ENCODE measurements at regions not wholly inside any gene's neighbourhood (a gene's known extent, or its start where the extent isn't known, plus 50 kb on each side); places are given as distances from the start of the nearest gene placed in this dataset.
"Not testable (repeated sequence)": the region's sequence is repeated elsewhere in the genome, so short reads cannot be mapped to it uniquely, and the experiment has no call there.

DNA sequence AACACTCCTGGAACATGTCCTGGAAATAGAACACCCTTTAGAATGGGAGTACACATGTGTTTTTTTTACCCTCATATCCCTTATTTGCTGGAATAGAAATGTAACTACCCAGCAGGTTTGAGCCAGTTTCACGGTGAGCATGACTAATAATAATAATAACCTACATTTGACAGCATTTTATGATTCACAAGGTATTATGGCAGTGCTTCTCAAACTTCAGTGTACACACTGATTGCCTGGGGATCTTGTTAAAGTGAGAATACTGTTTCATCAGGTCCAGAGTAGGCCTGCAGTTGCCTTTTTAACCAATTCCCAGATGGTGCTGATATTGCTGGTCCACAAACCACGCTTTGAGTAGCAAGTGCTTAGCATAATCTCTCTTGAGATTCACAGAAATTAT lies 63.9 kb downstream of the NFKBIZ start:
- no peaks in the 10 kb centered on the region for H3K9me3 ChIP-seq (ENCODE audit: low read length)
- H3K27ac ChIP-seq (ENCODE audit: low read depth, low read length) = no peak overlapping the region
- H3K27me3 ChIP-seq (ENCODE audit: control insufficient read depth in 1 of 2, insufficient read depth in 2 of 2, low read length in 2 of 2) = no peaks in the 10 kb centered on the region
- H3K4me3 ChIP-seq (ENCODE audit: low read depth in 1 of 2, low read length in 2 of 2) = no peak overlapping the region
- no peaks in the 10 kb centered on the region for H3K4me1 ChIP-seq (ENCODE audit: insufficient read depth, low read length)
- H3K9ac ChIP-seq (ENCODE audit: low read length) = no peak overlapping the region
- H3K36me3 ChIP-seq (ENCODE audit: insufficient read depth, low read length) = no peaks in the 10 kb centered on the region

DNA sequence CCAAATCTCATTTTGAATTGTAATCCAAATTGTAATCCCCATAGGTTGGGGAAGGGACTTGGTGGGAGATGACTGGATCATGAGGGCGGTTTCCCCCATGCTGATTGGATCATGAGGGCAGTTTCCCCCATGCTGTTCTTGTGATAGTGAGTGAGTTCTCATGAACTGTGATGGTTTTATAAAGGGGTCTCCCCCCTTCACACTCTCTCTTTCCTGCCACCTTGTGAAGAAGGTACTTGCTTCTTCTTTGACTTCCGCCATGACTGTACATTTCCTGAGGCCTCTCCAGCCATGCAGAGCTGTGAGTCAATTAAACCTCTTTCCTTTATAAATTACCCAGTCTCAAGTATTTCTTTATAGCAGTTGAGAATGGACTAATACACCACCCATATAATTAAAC lies 68.4 kb downstream of the NFKBIZ start:
- H3K9ac ChIP-seq (ENCODE audit: low read length); H3K27me3 ChIP-seq (ENCODE audit: control insufficient read depth in 1 of 2, insufficient read depth in 2 of 2, low read length in 2 of 2); H3K9me3 ChIP-seq (ENCODE audit: low read length); H3K4me1 ChIP-seq (ENCODE audit: insufficient read depth, low read length); H3K36me3 ChIP-seq (ENCODE audit: insufficient read depth, low read length); H3K27ac ChIP-seq (ENCODE audit: low read depth, low read length); H3K4me3 ChIP-seq (ENCODE audit: low read depth in 1 of 2, low read length in 2 of 2): not testable (repeated sequence)

DNA sequence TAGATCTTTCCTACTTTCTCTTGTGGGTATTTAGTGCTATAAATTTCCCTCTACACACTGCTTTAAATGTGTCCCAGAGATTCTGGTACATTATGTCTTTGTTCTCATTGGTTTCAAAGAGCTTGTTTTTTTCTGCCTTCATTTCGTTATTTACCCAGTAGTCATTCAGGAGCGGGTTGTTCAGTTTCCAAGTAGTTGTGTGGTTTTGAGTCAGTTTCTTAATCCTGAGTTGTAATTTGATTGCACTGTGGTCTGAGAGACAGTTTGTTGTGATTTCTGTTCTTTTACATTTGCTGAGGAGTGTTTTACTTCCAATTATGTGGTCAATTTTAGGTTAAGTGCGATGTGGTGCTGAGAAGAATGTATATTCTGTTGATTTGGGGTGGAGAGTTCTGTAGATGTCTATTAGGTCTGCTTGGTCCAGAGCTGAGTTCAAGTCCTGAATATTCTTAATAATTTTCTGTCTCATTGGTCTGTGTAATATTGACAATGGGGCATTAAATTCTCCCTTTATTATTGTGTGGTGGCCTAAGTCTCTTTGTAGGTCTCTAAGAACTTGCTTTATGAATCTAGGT lies 72.9 kb downstream of the NFKBIZ start:
- not testable (repeated sequence) for H3K9me3 ChIP-seq (ENCODE audit: low read length); H3K27me3 ChIP-seq (ENCODE audit: control insufficient read depth in 1 of 2, insufficient read depth in 2 of 2, low read length in 2 of 2); H3K9ac ChIP-seq (ENCODE audit: low read length); H3K4me3 ChIP-seq (ENCODE audit: low read depth in 1 of 2, low read length in 2 of 2); H3K27ac ChIP-seq (ENCODE audit: low read depth, low read length); H3K4me1 ChIP-seq (ENCODE audit: insufficient read depth, low read length); H3K36me3 ChIP-seq (ENCODE audit: insufficient read depth, low read length)

DNA sequence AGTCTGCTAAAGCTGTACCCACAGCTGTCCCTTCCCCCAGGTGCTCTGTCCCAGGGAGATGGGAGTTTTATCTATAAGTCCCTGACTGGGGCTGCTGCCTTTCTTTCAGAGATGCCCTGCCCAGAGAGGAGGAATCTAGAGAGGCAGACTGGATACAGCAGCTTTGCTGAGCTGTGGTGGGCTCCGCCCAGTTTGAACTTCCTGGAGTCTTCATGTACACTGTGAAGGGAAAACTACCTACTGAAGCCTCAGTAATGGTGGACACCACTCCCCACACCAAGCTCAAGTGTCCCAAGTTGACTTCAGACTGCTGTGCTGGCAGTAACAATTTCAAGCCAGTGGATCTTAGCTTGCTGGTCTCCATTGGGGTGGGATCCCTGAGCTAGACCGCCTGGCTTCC lies 75.3 kb downstream of the NFKBIZ start:
- not testable (repeated sequence) for H3K27ac ChIP-seq (ENCODE audit: low read depth, low read length); H3K4me3 ChIP-seq (ENCODE audit: low read depth in 1 of 2, low read length in 2 of 2); H3K4me1 ChIP-seq (ENCODE audit: insufficient read depth, low read length); H3K9ac ChIP-seq (ENCODE audit: low read length); H3K9me3 ChIP-seq (ENCODE audit: low read length); H3K27me3 ChIP-seq (ENCODE audit: control insufficient read depth in 1 of 2, insufficient read depth in 2 of 2, low read length in 2 of 2); H3K36me3 ChIP-seq (ENCODE audit: insufficient read depth, low read length)

DNA sequence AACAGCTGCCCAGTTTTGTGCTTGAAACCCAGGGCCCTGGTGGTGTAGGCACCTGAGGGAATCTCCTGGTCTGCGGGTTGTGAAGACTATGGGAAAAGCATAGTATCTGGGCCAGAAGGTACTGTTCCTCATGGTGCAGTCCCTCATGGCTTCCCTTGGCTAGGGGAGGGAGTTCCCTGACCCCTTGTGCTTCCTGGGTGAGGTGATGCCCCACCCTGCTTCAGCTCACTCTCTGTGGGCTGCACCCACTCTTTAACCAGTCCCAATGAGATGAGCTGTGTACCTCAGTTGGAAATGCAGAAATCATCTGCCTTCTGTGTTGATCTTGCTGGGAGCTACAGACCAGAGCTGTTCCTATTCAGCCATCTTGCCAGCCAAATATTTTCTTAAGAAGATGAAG lies 75.8 kb downstream of the NFKBIZ start:
- H3K27me3 ChIP-seq (ENCODE audit: control insufficient read depth in 1 of 2, insufficient read depth in 2 of 2, low read length in 2 of 2); H3K36me3 ChIP-seq (ENCODE audit: insufficient read depth, low read length); H3K9ac ChIP-seq (ENCODE audit: low read length); H3K27ac ChIP-seq (ENCODE audit: low read depth, low read length); H3K4me1 ChIP-seq (ENCODE audit: insufficient read depth, low read length); H3K4me3 ChIP-seq (ENCODE audit: low read depth in 1 of 2, low read length in 2 of 2); H3K9me3 ChIP-seq (ENCODE audit: low read length): not testable (repeated sequence)

DNA sequence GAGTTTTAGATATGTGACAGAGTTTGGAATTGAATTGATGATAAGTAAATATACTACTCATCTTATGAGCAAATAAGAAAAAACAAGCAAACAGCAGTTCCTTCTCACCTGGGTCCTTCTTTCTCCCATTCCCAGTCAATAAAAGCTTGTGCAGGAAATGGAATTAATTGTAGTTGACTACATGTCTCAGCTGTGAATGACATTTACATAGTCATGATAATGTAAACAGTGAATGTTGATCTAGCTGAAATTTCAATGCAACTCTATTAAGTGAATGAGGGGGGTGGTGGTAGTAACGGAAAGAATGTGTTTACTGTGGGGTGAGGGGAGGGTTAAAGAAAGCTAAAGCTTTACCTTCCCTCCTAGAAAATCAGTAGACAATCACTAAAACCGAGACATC lies 76.2 kb downstream of the NFKBIZ start:
- H3K9me3 ChIP-seq (ENCODE audit: low read length) = no peaks in the 10 kb centered on the region
- no peak overlapping the region for H3K9ac ChIP-seq (ENCODE audit: low read length)
- no peak overlapping the region for H3K4me3 ChIP-seq (ENCODE audit: low read depth in 1 of 2, low read length in 2 of 2)
- H3K36me3 ChIP-seq (ENCODE audit: insufficient read depth, low read length) = no peaks in the 10 kb centered on the region
- no peak overlapping the region for H3K27ac ChIP-seq (ENCODE audit: low read depth, low read length)
- H3K27me3 ChIP-seq (ENCODE audit: control insufficient read depth in 1 of 2, insufficient read depth in 2 of 2, low read length in 2 of 2) = no peaks in the 10 kb centered on the region
- no peaks in the 10 kb centered on the region for H3K4me1 ChIP-seq (ENCODE audit: insufficient read depth, low read length)

DNA sequence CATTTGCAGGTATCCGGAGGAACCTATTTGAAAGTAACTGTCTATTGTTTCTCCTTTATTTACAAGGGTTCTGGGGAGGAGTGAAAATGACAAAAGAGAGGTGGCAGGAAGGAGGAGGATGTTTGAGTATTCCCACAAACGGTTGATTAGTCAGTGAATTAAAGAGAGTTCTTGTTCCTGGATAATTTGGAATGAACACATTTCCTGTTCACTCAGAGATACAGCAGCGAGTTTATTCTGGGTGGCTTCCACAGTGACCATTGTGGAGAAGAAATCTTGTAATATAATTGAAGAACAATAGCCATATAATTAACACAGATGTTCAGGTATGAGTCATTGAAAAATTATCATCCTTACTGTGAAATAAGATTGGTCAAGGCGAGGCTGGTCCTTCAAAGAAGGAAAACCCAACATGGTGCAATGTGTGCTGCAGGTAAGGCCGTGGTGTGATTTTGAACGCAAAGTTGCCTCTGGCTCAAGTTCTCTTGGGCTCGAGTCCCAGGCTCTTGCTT lies 77.3 kb downstream of the NFKBIZ start:
- Histone ChIP-seq H3K27me3 (ENCODE audit: control insufficient read depth in 1 of 2, insufficient read depth in 2 of 2, low read length in 2 of 2) (no peaks in the 10 kb centered on the region), H3K9ac (ENCODE audit: low read length) (no peak overlapping the region), H3K4me3 (ENCODE audit: low read depth in 1 of 2, low read length in 2 of 2) (no peak overlapping the region), H3K36me3 (ENCODE audit: insufficient read depth, low read length) (no peaks in the 10 kb centered on the region), H3K27ac (ENCODE audit: low read depth, low read length) (no peak overlapping the region), H3K9me3 (ENCODE audit: low read length) (no peaks in the 10 kb centered on the region), H3K4me1 (ENCODE audit: insufficient read depth, low read length) (no peaks in the 10 kb centered on the region)

DNA sequence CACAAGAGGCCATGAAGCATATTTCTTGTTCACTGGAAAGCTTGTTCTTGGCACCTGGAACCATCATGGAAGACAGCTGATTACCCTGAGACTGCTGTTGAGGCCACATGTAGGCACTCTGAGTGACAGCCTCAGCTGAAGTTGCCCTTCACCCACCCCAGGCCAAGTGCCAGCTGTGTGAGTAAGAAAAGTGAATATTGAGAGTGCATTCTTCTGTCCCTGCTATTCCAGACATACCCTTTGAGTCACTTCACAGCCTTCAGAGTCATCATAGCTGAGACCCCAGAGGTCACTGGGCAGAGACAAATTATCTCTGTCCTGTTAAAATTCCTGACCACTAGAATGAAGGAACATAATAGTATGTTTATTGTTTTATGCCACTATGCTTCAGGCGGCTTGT lies 79.6 kb downstream of the NFKBIZ start:
- Histone ChIP-seq H3K27ac (ENCODE audit: low read depth, low read length) (no peak overlapping the region), H3K9me3 (ENCODE audit: low read length) (no peaks in the 10 kb centered on the region), H3K27me3 (ENCODE audit: control insufficient read depth in 1 of 2, insufficient read depth in 2 of 2, low read length in 2 of 2) (no peaks in the 10 kb centered on the region), H3K4me3 (ENCODE audit: low read depth in 1 of 2, low read length in 2 of 2) (no peak overlapping the region), H3K4me1 (ENCODE audit: insufficient read depth, low read length) (no peaks in the 10 kb centered on the region), H3K9ac (ENCODE audit: low read length) (no peak overlapping the region), H3K36me3 (ENCODE audit: insufficient read depth, low read length) (no peaks in the 10 kb centered on the region)

DNA sequence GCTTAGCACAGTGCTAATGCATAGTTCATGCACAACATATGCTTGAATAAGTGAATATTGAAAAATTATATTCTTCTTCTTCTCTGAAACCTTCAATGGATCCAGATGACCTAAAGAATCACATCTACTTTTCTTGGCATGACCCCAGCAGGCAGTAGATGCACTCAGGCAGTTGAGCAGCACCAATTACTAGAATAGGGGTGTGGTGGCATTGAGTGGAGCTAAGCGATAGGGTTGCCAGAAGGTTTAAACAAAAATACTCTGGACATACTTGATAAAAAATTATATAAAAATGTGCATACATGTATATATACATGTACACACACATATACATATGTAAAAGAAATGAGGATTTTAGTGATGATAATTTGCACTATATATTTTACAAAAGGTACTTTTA lies 81.8 kb downstream of the NFKBIZ start:
- Histone ChIP-seq H3K4me1 (ENCODE audit: insufficient read depth, low read length) (no peaks in the 10 kb centered on the region), H3K9ac (ENCODE audit: low read length) (no peak overlapping the region), H3K4me3 (ENCODE audit: low read depth in 1 of 2, low read length in 2 of 2) (no peak overlapping the region), H3K27ac (ENCODE audit: low read depth, low read length) (no peak overlapping the region), H3K36me3 (ENCODE audit: insufficient read depth, low read length) (no peaks in the 10 kb centered on the region), H3K9me3 (ENCODE audit: low read length) (no peaks in the 10 kb centered on the region), H3K27me3 (ENCODE audit: control insufficient read depth in 1 of 2, insufficient read depth in 2 of 2, low read length in 2 of 2) (no peaks in the 10 kb centered on the region)

DNA sequence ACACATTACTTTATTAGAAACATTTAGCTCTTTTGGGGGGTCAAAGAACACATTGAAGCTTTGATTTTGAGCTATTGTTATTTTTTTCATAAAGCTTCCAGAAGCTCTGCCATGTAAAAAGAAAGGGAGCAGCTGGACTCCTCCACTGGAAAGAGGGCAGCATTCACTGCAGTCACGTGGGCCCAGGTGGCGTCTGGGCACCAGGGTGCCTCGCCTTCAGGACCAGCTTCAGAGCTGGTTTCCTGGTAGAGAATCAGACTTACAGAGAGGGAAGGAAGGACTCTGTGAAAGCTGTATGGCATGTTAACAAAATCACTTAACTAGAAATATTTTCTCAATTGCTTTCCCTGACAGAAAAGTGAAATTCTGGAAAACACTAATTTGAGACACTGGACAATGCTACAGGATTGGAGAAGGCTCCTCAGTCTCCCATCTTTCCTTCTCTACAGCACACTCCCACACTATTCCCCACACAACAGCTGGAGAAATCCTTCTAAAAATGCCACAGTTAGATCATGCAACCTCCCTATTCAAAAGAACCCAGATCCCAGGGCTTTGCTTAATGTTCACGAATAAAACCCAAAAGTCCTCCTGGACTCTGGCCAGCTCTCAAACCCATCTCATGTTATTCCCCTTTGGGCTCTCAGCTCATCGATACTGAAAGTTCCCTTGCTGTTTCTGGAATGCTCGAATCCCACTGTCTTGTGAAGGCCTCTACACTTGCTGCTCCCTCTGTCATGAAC lies 83.2 kb downstream of the NFKBIZ start:
- H3K36me3 ChIP-seq (ENCODE audit: insufficient read depth, low read length) = no peaks in the 10 kb centered on the region
- H3K4me3 ChIP-seq (ENCODE audit: low read depth in 1 of 2, low read length in 2 of 2) = no peak overlapping the region
- H3K9me3 ChIP-seq (ENCODE audit: low read length) = no peaks in the 10 kb centered on the region
- no peak overlapping the region for H3K27ac ChIP-seq (ENCODE audit: low read depth, low read length)
- no peak overlapping the region for H3K9ac ChIP-seq (ENCODE audit: low read length)
- no peaks in the 10 kb centered on the region for H3K4me1 ChIP-seq (ENCODE audit: insufficient read depth, low read length)
- no peaks in the 10 kb centered on the region for H3K27me3 ChIP-seq (ENCODE audit: control insufficient read depth in 1 of 2, insufficient read depth in 2 of 2, low read length in 2 of 2)

DNA sequence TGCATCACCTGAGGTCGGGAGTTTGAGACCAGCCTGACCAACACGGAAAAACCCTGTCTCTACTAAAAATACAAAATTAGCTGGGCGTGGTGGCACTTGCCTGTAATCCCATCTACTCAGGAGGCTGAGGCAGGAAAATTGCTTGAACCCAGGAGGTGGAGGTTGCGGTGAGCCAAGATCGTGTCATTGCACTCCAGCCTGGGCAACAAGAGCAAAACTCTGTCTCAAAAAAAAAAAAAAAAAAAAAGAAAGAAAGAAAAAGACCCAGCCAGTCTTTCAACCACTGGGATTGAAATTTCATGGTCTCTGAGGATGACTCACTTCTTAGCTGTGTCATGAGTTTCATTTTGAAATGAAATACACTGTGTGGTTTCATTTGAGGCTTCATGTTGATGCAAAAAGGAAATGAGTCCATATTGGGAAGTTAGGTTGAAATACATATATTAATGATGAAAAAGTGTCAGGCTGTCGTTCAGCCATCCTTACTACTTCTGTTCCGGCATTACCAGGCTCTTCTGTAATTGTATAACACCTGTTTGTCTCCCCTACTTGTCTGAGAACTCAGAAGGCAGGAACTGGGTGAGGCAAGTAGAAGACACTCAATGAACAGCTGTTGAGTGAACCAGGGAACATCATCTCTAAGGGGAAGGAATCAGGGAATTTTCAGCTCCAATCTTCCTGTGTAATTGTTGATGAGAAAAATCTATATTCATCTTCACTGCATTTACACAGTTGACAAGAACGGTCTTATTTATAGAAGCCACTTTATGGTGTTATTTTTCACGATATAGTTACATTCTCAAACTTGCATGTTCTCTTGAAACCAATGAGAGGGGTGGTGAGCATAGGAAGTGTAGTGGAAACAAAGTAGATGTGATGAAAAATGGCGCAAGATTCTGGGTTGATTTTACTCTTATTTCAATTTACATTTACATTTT lies 87.4 kb downstream of the NFKBIZ start:
- no peak overlapping the region for H3K27ac ChIP-seq (ENCODE audit: low read depth, low read length)
- peaks cover 15% of the 10 kb centered on the region for H3K4me1 ChIP-seq (ENCODE audit: insufficient read depth, low read length)
- H3K9me3 ChIP-seq (ENCODE audit: low read length) = no peaks in the 10 kb centered on the region
- H3K36me3 ChIP-seq (ENCODE audit: insufficient read depth, low read length) = no peaks in the 10 kb centered on the region
- no peak overlapping the region for H3K4me3 ChIP-seq (ENCODE audit: low read depth in 1 of 2, low read length in 2 of 2)
- no peak overlapping the region for H3K9ac ChIP-seq (ENCODE audit: low read length)
- H3K27me3 ChIP-seq (ENCODE audit: control insufficient read depth in 1 of 2, insufficient read depth in 2 of 2, low read length in 2 of 2) = no peaks in the 10 kb centered on the region
